GM10248 (cell line): ENCODE measurements at regions not wholly inside any gene's neighbourhood (a gene's known extent, or its start where the extent isn't known, plus 50 kb on each side); places are given as distances from the start of the nearest gene placed in this dataset.

Experiments used
- CTCF ChIA-PET: fragments of 300-600 bp; sonication (Branson Sonifier 250); formaldehyde crosslinking; extraction: SDS; loops from one replicate; lab custom pipeline; 2021; ENCODE audit warnings: antibody characterized with exemption; lab: Yijun Ruan, JAX
- POLR2A ChIA-PET: fragments of 350-650 bp; sonication (Branson Sonifier 250); formaldehyde crosslinking; extraction: SDS; loops from one replicate; lab custom pipeline; 2020; ENCODE audit warnings: antibody characterized with exemption; lab: Yijun Ruan, JAX
- DNase-seq: peaks from one replicate; pipeline ENCODE4 v3.0.0; 2012; ENCODE audit errors: extremely low spot score
- CTCF ChIP-seq: IDR thresholded peaks from 2 replicates; pipeline ENCODE4 v1.5.1; 2012; ENCODE audit warnings: mild to moderate bottlenecking, low read depth; ENCODE audit errors: extremely low read depth, missing control alignments, control extremely low read depth

- POLR2A ChIA-PET = no interaction called here
These were observed 607.5 kb downstream of the ISL1 start for GRCh38 chr5:51990661-51991180.

GRCh38 chr5:51991940-51992339 is 608.7 kb downstream of the ISL1 start:
- no peak for DNase-seq
- no peak for TF ChIP-seq CTCF
- CTCF ChIA-PET = no interaction called here
- POLR2A ChIA-PET = no interaction called here

More at GRCh38 chr5:51990661-51991180, 607.5 kb downstream of the ISL1 start:
- DNase-seq = no peak
- CTCF ChIA-PET = no interaction called here
- TF ChIP-seq CTCF = no peak

- CTCF ChIA-PET = interaction anchor here (0.8 to 1.8 kb wide), 3 partner anchors 8 to 13 kb away, joined by 3 to 5 read pairs (median 3); no protein-coding TSS in a partner anchor
- no peak for DNase-seq
- POLR2A ChIA-PET = no interaction called here
These were observed 612.6 kb downstream of the ISL1 start for GRCh38 chr5:51995773-51996306.

GRCh38 chr5:51996356-51996861 is 613.2 kb downstream of the ISL1 start:
- POLR2A ChIA-PET = no interaction called here
- no peak for DNase-seq
- CTCF ChIA-PET = interaction anchor here (0.8 to 1.8 kb wide), 3 partner anchors 9 to 12 kb away, joined by 3 to 5 read pairs (median 3); no protein-coding TSS in a partner anchor

More at GRCh38 chr5:51995773-51996306, 612.6 kb downstream of the ISL1 start:
- TF ChIP-seq CTCF = no peak

GRCh38 chr5:51997500-51997899 is 614.3 kb downstream of the ISL1 start:
- CTCF ChIA-PET = interaction anchor here (1.3 kb wide), 1 partner anchor 10 kb away, joined by 3 read pairs; no protein-coding TSS in a partner anchor
- POLR2A ChIA-PET = no interaction called here
- TF ChIP-seq CTCF = no peak
- DNase-seq = no peak

More at GRCh38 chr5:51996356-51996861, 613.2 kb downstream of the ISL1 start:
- TF ChIP-seq CTCF = no peak

- POLR2A ChIA-PET = no interaction called here
- CTCF ChIA-PET = interaction anchor here (1.3 kb wide), 1 partner anchor 11 kb away, joined by 3 read pairs; no protein-coding TSS in a partner anchor
- TF ChIP-seq CTCF = no peak
These were observed 614.7 kb downstream of the ISL1 start for GRCh38 chr5:51997949-51998348.

More at GRCh38 chr5:51997949-51998348, 614.7 kb downstream of the ISL1 start:
- no peak for DNase-seq
